ENCODE measurements at regions not wholly inside any gene's neighbourhood (a gene's known extent, or its start where the extent isn't known, plus 50 kb on each side); places are given as distances from the start of the nearest gene placed in this dataset.

DNA sequence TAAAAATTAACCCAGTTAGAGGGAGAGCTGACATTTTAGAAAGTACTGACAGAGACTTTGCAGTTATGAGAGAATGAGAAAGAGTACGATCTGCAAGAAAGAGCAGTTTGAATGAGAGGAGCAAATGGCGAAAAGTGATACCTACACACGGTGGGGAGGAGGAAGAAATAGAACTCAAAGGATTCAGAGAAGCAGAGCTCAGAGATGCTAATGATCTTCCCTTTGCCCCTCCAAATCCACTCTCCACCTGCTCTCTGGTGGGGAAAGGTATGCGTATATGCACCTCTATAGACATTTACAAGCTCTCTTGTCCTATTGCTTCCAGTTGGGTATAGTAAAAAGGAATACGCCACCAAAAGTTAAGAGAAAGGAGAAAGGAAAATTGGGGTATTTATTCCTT lies 123.3 kb upstream of the TTC14 start:
- no peak for TF ChIP-seq CREB1 (CRISPR knock-in tag; IDR thresholded peaks at IDR 0.05)
- no peak for TF ChIP-seq FOXK1 (CRISPR knock-in tag; IDR thresholded peaks at IDR 0.05)
- TF ChIP-seq, protein P1, sequence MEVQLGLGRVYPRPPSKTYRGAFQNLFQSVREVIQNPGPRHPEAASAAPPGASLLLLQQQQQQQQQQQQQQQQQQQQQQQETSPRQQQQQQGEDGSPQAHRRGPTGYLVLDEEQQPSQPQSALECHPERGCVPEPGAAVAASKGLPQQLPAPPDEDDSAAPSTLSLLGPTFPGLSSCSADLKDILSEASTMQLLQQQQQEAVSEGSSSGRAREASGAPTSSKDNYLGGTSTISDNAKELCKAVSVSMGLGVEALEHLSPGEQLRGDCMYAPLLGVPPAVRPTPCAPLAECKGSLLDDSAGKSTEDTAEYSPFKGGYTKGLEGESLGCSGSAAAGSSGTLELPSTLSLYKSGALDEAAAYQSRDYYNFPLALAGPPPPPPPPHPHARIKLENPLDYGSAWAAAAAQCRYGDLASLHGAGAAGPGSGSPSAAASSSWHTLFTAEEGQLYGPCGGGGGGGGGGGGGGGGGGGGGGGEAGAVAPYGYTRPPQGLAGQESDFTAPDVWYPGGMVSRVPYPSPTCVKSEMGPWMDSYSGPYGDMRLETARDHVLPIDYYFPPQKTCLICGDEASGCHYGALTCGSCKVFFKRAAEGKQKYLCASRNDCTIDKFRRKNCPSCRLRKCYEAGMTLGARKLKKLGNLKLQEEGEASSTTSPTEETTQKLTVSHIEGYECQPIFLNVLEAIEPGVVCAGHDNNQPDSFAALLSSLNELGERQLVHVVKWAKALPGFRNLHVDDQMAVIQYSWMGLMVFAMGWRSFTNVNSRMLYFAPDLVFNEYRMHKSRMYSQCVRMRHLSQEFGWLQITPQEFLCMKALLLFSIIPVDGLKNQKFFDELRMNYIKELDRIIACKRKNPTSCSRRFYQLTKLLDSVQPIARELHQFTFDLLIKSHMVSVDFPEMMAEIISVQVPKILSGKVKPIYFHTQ (CRISPR knock-in tag; IDR thresholded peaks at IDR 0.05): no peak
- TF ChIP-seq, protein P2, sequence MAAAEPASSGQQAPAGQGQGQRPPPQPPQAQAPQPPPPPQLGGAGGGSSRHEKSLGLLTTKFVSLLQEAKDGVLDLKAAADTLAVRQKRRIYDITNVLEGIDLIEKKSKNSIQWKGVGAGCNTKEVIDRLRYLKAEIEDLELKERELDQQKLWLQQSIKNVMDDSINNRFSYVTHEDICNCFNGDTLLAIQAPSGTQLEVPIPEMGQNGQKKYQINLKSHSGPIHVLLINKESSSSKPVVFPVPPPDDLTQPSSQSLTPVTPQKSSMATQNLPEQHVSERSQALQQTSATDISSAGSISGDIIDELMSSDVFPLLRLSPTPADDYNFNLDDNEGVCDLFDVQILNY (CRISPR knock-in tag; IDR thresholded peaks at IDR 0.05): no peak
- TF ChIP-seq, protein P3, sequence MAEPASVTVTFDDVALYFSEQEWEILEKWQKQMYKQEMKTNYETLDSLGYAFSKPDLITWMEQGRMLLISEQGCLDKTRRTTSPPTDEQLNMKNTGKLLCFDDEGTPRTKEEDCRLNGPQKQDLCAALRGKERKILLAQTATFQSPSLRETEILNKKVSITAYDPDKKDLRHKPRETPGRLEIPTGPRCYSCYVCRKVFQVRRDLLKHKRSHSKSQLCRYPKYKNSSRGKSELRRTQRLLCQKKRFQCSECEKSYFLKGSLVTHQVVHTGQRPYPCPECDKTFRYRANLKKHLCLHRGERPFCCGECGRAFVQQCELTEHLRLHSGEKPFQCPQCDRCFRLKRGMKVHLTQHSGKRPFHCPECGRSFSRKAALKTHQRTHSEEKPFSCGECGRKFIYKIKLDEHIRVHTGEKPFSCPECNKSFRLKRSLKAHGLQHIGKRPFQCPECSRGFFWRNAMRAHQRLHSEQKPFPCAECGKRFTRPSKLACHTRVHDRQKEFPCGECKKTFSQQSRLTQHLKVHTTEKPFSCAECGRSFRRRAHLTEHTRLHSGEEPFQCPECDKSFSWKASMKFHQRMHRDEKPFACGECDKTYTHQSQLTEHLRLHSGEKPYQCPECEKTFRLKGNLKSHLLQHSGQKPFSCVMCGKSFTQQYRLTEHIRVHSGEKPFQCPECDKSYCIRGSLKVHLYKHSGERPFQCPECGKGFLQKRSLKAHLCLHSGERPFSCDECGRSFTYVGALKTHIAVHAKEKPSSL (CRISPR knock-in tag; conservative IDR thresholded peaks at IDR 0.05): no peak
- TF ChIP-seq, protein P4, sequence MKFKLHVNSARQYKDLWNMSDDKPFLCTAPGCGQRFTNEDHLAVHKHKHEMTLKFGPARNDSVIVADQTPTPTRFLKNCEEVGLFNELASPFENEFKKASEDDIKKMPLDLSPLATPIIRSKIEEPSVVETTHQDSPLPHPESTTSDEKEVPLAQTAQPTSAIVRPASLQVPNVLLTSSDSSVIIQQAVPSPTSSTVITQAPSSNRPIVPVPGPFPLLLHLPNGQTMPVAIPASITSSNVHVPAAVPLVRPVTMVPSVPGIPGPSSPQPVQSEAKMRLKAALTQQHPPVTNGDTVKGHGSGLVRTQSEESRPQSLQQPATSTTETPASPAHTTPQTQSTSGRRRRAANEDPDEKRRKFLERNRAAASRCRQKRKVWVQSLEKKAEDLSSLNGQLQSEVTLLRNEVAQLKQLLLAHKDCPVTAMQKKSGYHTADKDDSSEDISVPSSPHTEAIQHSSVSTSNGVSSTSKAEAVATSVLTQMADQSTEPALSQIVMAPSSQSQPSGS (CRISPR knock-in tag; IDR thresholded peaks at IDR 0.05; ENCODE audit: borderline replicate concordance, low read depth): no peak
- no peak for DNase-seq (ENCODE audit: low spot score)
- Mint-ChIP-seq H3K27me3 (ENCODE audit: low read depth) (no peaks in the 10 kb centered on the region), H3K9me3 (peaks cover under 1% of the 10 kb centered on the region; the same call in 1 of the 2 replicates), H3K36me3 (no peaks in the 10 kb centered on the region), H3K4me1 (peaks cover 15% of the 10 kb centered on the region), H3K4me3 (no peak overlapping the region), H3K27ac (no peak overlapping the region)
- ChIA-PET CTCF (no interaction called here), POLR2A (no interaction called here)
- peak; percentile 69 for ATAC-seq

DNA sequence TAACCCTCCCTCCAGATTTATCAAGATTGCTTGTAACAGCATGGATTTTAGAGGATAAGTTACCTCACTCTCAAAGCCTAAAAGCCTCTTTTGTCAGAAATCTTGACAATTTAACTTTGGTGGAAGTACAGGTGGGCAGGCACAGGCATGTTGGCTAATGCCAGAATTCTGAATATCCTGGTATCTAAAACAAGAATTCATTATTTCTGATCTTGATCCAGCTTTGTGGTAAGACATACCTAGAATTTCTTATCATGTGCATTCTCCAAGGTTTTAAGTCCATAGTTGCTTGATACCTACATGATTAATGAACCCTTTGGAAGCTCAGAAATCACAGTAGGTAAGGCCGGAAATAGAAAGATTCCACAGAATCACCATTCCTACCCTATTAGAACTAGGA lies 109.9 kb upstream of the TTC14 start:
- H3K36me3 Mint-ChIP-seq: peaks cover 2% of the 10 kb centered on the region; the same call in 1 of the 2 replicates
- no peak for DNase-seq (ENCODE audit: low spot score)
- no peak overlapping the region for H3K4me3 Mint-ChIP-seq
- no peak for ATAC-seq
- H3K9me3 Mint-ChIP-seq: peaks cover 13% of the 10 kb centered on the region
- no peaks in the 10 kb centered on the region for H3K27me3 Mint-ChIP-seq (ENCODE audit: low read depth)
- ChIA-PET CTCF (no interaction called here), POLR2A (no interaction called here)
- H3K27ac Mint-ChIP-seq: no peak overlapping the region
- H3K4me1 Mint-ChIP-seq: no peaks in the 10 kb centered on the region
- TF ChIP-seq, protein P5, sequence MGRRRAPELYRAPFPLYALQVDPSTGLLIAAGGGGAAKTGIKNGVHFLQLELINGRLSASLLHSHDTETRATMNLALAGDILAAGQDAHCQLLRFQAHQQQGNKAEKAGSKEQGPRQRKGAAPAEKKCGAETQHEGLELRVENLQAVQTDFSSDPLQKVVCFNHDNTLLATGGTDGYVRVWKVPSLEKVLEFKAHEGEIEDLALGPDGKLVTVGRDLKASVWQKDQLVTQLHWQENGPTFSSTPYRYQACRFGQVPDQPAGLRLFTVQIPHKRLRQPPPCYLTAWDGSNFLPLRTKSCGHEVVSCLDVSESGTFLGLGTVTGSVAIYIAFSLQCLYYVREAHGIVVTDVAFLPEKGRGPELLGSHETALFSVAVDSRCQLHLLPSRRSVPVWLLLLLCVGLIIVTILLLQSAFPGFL (CRISPR knock-in tag; IDR thresholded peaks at IDR 0.05; ENCODE audit: borderline replicate concordance): no peak
- no peak for TF ChIP-seq MXD4 (CRISPR knock-in tag; IDR thresholded peaks at IDR 0.05; ENCODE audit: borderline replicate concordance)
- TF ChIP-seq ZNF121 (CRISPR knock-in tag; IDR thresholded peaks at IDR 0.05): no peak
- TF ChIP-seq ZNF232 (CRISPR knock-in tag; IDR thresholded peaks at IDR 0.05): no peak
- no peak for TF ChIP-seq FOXK1 (CRISPR knock-in tag; IDR thresholded peaks at IDR 0.05)
- TF ChIP-seq, protein P6, sequence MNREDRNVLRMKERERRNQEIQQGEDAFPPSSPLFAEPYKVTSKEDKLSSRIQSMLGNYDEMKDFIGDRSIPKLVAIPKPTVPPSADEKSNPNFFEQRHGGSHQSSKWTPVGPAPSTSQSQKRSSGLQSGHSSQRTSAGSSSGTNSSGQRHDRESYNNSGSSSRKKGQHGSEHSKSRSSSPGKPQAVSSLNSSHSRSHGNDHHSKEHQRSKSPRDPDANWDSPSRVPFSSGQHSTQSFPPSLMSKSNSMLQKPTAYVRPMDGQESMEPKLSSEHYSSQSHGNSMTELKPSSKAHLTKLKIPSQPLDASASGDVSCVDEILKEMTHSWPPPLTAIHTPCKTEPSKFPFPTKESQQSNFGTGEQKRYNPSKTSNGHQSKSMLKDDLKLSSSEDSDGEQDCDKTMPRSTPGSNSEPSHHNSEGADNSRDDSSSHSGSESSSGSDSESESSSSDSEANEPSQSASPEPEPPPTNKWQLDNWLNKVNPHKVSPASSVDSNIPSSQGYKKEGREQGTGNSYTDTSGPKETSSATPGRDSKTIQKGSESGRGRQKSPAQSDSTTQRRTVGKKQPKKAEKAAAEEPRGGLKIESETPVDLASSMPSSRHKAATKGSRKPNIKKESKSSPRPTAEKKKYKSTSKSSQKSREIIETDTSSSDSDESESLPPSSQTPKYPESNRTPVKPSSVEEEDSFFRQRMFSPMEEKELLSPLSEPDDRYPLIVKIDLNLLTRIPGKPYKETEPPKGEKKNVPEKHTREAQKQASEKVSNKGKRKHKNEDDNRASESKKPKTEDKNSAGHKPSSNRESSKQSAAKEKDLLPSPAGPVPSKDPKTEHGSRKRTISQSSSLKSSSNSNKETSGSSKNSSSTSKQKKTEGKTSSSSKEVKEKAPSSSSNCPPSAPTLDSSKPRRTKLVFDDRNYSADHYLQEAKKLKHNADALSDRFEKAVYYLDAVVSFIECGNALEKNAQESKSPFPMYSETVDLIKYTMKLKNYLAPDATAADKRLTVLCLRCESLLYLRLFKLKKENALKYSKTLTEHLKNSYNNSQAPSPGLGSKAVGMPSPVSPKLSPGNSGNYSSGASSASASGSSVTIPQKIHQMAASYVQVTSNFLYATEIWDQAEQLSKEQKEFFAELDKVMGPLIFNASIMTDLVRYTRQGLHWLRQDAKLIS (CRISPR knock-in tag; IDR thresholded peaks at IDR 0.05; ENCODE audit: borderline replicate concordance): no peak
- no peak for TF ChIP-seq CBFB (CRISPR knock-in tag; IDR thresholded peaks at IDR 0.05; ENCODE audit: low read depth)
- TF ChIP-seq, protein P4 (CRISPR knock-in tag; IDR thresholded peaks at IDR 0.05; ENCODE audit: borderline replicate concordance, low read depth): no peak
- TF ChIP-seq NR2C2 (CRISPR knock-in tag; IDR thresholded peaks at IDR 0.05): no peak
- TF ChIP-seq ZNF671 (CRISPR knock-in tag; IDR thresholded peaks at IDR 0.05): no peak
- TF ChIP-seq, protein P7, sequence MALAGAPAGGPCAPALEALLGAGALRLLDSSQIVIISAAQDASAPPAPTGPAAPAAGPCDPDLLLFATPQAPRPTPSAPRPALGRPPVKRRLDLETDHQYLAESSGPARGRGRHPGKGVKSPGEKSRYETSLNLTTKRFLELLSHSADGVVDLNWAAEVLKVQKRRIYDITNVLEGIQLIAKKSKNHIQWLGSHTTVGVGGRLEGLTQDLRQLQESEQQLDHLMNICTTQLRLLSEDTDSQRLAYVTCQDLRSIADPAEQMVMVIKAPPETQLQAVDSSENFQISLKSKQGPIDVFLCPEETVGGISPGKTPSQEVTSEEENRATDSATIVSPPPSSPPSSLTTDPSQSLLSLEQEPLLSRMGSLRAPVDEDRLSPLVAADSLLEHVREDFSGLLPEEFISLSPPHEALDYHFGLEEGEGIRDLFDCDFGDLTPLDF (CRISPR knock-in tag; IDR thresholded peaks at IDR 0.05): no peak
- TF ChIP-seq, protein P8, sequence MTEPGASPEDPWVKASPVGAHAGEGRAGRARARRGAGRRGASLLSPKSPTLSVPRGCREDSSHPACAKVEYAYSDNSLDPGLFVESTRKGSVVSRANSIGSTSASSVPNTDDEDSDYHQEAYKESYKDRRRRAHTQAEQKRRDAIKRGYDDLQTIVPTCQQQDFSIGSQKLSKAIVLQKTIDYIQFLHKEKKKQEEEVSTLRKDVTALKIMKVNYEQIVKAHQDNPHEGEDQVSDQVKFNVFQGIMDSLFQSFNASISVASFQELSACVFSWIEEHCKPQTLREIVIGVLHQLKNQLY (CRISPR knock-in tag; IDR thresholded peaks at IDR 0.05): no peak

Measured in WTC11 (cell line).